Iris pigment epithelial cell (primary cell): ENCODE measurements at regions not wholly inside any gene's neighbourhood (a gene's known extent, or its start where the extent isn't known, plus 50 kb on each side); places are given as distances from the start of the nearest gene placed in this dataset.

Experiments
- DNase-seq: peaks from one replicate; pipeline ENCODE4 v3.0.0-alpha.2; 2011; ENCODE audit warnings: low read depth

DNA sequence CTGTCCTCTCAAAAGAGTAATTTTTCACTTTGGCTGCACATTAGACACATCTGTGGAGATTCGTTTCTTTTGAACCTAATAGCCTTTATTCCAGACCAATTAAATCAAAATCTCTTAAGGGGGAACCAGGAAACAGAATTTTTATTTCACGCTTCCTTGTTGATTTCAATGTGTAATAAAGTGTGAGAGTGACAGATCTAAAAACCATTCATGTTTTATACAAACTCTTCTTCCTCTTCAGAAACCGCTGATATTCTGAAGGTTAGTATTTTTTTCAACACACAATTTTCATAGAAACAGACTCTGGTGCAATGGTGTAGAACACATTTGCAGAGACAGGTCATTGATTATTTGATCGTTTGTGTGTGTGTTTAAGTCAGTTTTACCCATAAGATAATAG lies 1469.8 kb downstream of the EFNA5 start:
- no peak for DNase-seq

DNA sequence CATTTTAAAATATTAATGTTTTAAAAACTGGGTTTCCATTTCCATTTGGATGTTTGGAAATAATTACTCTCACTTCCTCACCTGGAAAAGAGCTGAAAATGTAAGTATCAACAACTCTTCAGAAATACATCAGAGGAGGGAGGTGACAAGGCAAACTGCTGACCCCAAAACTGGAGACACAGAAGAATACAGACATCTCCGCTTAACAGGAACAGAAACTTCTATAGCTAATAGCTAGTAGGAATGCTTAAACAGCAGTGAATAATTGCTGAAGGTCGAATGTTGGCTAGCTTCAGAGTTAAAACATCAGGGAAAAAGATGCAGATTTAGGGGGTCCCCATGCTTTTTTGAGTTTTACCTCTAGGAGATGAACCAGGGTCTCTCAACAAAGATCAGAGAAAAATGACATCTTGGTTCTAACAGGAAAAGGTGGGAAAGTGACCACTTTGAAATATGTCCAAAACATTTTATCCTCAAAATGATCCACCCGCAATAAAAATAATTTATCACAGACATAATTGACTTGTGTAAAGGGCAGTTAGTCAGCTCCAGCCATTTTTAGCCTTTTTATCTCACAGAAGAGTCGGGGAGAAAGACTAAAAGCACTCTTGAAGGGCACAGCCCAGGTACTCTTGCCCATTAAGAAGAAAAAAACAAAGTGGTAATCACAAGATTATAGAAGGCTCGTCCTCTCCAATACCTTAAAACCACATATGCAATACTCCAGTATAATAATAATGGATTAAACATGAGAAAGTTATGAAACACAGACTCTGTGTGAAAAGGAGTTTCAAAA lies 1474.9 kb downstream of the EFNA5 start:
- DNase-seq: no peak

DNA sequence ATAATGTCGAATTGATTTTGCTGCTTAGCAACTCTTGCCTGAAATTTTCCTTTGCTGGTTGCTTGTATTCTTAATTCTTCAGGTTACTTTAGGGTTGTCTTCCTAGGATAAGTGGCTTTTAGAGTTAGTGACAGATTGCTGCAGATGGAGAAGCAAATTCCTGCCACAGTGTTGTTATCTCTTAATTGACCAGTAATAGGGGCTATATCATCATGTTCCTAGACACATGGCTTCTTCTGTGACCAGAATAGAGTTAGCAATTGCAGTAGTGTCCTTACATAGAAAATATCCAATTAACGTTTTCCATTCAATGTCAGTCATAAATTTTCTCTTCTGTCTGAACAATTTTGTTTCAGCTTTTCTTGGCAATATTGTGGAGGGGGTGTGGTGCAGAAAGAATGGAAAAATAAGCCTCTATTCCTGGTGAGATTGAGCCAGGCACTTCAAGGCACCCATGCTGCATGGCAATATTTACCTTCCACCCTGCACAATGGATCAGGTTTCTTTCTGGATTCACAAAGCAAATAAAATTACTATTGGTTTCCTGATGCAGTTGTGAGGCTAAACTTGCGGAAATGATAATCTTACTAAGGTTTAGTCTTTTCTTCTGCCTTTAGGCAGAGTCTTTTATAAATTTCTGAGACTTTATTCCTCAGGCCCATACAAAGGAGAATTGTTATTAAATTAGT lies 1481.5 kb downstream of the EFNA5 start:
- no peak for DNase-seq

DNA sequence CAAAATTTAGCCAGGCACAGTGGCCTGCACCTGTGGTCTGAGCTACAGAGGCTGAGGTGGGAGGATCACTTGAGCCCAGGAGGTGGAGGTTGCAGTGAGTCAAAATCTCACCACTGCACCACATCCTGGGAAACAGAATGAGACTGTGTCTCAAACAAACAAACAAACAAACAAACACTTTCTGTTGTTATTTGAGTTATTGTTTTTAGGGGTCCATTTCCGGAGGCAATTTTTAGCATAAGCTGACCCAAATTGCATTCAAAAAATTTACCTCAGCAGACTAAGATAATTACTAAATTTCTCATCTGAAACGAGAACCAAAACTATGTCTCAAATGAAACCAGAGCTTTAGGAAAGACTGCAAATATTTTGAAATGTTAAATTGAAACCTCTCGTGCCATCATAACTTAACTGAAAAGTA lies 1485.1 kb downstream of the EFNA5 start:
- no peak for DNase-seq

DNA sequence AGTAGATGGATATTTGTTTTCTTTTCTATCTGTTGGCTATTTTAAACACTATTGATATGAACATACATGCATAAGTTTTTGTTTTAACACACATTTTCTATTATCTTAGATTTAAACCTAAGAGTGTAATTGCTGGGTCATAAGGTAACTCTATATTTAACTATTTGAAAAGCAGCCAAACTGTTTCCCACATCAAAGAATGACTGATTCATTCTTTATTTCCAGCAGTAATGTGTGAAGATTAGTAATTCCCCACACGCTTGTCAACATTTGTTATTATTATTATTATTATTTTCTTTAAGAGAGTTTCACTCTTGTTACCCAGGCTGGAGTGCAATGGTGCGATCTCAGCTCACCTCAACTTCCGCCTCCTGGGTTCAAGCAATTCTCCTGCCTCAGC lies 1495.8 kb downstream of the EFNA5 start:
- DNase-seq: peak; percentile 4

DNA sequence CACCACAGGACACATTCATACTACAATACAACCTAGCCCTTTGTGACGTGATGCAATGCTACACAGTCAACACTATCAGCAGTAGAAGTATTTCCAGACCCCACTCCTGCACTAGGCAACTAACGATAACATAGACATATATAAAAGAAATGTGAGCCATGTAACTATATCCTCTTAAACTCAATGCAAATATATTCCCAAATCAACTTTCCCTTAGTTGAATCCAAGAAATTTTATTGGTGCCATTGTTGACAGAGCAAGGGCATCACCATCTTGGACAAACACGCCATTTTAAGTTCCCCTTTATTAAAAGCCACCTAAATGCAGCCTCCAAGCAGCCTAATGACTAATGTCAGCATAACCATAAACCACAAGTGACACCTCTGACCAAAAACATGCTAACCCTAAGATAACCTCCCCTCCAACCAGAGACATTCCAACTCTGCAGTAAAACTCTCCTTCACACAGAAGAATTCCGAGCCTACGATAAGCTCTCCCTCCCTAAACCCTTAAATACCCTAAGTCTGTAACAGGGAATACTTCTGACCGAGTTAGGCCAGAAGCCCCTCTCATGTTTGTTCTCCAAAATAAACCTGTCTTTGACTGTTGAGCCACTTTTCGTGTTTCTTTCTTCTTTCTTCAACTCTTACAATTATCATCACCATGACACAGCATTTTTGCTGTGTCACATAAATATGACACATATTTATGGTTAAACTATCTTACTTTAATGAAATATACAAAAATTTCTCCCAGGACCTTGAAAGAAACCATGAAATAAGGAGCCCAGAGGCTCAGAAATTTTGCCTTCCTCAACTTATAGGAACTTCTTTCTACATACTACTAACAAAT lies 1497.8 kb downstream of the EFNA5 start:
- DNase-seq: peak; percentile 54

DNA sequence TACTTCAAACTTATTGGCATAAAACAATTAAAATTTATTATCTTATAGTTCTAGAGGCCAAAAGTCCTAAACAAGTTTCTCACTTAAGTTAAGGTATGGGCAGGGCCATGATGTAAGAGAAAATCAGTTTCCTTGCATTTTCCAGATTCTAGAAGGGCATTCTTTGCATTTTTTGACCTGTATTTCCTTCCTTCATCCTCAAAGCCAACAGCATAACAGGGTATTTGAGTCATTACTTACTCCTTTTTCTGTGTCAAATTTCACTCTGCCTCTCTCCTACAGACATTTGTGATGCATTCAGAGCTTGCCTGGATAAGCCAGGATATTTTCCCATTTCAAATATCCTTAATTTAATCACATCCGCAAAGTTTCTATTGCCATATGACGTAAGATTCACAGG lies 1499.0 kb downstream of the EFNA5 start:
- peak; percentile 74 for DNase-seq

DNA sequence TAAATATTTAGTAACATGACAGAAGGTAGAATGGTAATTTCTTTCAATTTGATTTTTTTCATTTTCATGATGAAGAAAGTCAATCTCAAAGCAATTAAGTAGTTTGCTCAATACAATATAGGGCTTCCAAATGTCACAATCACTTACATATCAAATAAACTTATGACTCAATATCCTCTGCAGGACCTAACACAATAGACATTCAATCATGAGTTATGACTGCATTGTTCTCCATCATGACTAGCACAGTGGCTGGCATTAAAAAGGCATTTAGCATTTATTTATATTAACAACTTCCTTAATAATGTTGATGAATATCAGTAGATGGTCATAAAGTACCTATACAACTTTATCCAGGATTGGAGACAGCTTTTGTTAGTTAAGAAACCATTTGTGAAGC lies 1499.6 kb downstream of the EFNA5 start:
- DNase-seq: peak; percentile 14

DNA sequence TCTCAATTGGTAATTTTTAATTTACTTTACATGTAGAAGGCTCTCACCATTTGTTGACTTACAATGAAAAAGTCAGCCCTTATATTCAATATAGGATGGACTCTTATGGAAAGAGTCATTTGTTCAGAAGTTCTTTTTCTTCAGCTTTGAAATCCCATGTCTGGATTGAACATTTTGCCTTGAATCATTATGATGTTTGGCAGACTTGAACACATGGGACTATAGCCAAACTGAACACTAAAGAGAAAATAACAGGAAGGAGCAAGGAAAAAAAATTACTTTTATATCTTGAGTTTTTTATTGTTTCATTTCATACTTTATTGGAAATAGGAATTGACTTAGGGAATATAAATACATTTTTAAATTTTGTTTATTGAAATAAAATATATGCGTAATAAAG lies 1503.0 kb downstream of the EFNA5 start:
- DNase-seq: peak; percentile 9

DNA sequence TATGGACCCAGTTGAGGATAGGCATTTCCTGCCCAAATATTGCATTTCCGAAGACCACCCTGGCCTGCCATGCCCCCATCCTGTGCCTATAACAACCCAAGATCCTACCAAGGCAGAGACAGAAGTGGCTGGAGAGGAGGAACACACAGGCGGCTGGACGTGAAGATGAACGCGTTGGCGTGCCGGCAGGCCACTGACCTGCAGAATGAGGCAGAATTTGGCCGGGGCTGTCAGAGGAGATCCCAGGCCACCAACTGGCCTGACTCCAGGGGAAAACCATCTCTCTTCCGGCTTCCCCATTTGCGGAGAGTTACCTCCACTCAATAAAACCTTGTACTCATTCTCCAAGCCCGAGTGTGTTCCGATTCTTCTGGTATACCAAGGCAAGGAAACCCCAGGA lies 1507.5 kb downstream of the EFNA5 start:
- no peak for DNase-seq

DNA sequence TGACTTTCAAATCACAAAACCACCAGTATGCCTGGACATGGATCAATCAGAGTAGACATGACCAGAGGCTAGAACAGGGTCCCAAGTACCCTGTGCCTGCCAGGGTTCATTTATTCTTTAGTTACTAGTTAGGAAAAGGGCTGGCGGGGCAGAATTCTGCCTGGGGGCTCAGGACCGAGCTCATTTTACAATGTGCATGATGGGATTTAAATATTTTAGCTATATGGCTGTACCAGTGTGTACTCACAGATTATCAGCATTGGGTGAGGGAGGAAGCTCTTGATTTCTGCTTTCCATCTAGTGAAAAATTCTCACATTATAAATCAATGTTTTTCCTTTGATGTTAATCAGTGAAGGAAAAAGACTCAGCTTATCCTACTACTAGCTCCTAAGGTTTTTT lies 1511.1 kb downstream of the EFNA5 start:
- no peak for DNase-seq

DNA sequence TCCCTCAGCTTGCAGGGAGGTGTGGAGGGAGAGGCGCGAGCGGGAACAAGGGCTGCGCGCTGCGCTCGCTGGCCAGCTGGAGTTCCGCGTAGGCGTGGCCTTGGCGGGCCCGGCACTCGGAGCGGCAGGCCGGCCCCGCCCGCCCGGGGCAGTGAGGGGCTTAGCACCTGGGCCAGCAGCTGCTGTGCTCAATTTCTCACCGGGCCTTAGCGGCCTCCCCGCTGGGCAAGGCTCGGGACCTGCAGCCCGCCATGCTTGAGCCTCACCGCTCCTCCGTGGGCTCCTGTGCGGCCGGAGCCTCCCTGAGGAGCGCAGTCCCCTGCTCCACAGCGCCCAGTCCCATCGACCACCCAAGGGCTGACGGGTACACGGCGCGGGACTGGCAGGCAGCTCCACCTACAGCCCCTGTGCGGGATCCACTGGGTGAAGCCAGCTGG lies 1516.4 kb downstream of the EFNA5 start:
- no peak for DNase-seq

DNA sequence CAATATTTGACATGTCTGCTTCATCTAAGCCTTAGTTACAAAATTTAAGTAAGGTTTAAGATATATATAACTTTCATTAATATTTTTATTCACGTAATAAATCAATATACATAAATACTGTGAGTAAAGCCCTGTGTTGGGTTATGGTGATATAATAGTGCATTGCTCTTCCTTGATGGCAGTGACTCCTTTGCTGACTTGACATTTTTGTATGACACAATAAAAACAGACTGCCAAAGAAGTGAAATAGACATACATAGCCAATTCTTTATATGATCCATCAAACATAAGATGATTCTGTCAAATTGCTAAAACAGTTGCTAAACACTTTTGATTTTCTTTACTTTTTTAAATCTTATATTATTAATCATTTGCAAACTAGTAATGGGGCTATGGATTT lies 1518.2 kb downstream of the EFNA5 start:
- no peak for DNase-seq

DNA sequence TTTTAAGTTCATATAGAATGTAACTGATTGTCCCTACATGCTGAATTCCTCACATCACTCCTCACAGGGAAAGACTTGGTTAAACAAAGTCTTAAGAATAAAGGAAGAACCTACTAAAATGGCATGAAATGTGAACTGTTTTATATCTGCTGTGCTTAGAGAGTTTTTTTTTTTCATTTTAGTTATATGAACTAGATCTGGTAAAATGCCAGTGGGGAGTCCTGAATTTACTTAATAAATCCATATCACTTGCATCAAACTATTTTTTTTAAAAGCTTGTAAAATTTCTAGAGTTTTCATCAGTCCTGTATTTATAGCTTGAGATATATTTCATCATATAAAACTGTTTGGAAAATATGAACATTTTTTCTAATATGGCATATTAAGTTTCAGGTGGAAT lies 1528.6 kb downstream of the EFNA5 start:
- DNase-seq: no peak

DNA sequence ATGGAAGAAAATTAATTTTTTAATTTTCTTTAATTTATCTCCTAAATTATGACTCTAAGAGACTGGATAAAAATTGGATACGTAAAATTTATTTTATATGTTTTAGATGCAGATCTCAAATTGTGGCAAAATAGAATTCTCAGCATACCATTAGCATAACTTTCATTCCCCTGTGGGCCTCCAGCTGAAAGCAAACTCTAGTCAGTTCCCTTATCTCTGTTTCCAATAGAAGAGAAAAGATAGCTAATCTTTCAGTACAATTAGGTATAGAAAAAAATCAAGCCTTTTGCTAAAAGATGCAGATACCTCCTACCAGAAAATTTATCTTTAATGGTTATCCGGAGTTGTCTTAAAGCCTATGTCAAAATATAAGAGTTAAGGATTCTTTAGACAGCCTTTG lies 1530.6 kb downstream of the EFNA5 start:
- peak; percentile 56 for DNase-seq

DNA sequence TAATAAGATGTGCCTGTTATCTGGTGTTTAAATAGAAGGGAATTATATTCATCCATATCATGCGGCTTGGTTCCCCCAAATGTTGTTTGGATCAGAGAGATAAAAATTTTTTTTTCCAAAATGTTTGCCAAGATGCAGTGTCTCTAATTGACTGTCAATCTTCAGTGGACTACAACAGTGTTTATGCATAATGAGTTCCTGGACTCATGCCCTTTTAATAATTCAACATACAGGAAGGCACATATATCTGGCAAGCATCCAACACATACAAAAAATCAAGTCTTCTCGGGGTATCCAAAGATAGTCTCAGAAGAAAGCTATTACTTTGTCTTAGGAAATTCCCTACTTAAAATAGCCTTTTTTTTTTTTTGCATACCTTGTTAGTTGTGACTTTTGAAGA lies 1534.7 kb downstream of the EFNA5 start:
- no peak for DNase-seq

DNA sequence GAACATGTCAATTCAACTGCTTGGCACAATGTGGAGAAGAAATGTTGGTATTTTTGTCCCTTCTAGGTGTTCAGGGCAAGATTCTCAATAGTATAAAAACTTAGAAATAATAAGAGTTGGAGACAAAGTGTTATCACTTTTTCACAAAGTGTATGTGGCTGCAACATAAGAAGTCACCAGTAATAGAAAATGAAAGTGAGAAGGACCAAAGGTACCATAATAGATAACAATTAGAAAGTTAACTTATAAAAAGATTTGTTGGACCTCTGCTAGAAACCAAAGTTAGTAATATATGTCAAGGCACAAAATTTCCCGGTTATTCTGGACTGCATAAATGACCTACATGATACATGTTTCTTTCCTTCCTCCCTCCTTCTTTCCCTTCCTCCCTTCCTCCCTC lies 1535.3 kb downstream of the EFNA5 start:
- DNase-seq: no peak

DNA sequence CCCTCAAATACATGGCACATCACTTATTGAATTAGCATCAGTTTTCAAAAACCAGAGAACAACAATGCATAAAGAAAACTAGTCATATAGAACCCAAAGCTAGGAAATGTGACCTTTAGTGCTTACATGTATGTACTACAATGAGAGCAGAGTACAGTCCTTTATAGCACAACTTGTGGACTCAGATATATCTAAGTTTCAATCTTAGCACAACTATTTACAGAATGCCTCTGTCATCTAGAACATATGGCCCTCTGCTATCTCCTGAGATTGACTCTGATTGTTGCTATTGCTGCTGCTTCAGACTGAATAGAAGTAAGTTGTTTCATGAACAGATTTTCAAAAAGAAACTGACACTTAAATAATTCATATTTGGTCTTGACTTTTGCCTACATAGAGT lies 1536.2 kb downstream of the EFNA5 start:
- DNase-seq: no peak

DNA sequence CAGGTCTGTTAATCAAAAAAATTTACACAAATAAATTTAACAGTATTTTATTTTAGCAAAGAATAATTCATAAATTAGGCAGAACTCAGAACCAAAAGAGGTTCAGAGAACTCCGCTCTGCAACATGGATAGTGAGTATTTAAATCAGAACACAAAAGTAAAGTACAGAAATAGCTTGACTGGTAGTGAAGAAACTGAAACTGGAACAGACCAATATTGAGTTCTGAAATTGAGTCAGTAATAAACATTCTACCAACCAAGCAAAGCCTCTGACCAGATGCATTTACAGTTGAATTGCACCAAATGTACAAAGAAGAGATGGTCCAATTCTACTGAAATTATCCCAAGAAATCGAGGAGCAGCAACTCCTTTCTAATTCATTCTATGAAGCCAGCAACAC lies 1542.8 kb downstream of the EFNA5 start:
- DNase-seq: no peak

DNA sequence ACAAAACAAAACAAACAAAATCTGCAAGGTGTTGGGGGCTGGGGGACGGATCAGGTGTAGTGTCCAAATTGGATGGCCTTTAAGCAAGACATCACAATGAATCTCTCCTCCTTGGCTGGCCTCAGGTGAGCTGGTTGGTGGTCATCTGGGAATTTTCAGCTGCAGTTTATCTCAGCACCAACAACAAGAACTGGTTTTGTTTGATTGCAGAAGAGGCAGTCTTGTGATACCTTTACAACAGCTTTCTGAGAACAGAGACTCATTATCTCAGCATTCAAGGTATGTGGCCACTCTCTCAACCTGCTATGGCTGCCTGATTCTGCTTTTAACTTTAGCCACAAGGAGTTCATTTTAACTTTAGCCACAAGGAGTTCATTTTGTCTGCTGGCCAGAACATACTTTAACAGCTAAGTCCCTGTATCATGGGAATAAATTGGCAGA lies 1543.4 kb downstream of the EFNA5 start:
- DNase-seq: peak; percentile 41

DNA sequence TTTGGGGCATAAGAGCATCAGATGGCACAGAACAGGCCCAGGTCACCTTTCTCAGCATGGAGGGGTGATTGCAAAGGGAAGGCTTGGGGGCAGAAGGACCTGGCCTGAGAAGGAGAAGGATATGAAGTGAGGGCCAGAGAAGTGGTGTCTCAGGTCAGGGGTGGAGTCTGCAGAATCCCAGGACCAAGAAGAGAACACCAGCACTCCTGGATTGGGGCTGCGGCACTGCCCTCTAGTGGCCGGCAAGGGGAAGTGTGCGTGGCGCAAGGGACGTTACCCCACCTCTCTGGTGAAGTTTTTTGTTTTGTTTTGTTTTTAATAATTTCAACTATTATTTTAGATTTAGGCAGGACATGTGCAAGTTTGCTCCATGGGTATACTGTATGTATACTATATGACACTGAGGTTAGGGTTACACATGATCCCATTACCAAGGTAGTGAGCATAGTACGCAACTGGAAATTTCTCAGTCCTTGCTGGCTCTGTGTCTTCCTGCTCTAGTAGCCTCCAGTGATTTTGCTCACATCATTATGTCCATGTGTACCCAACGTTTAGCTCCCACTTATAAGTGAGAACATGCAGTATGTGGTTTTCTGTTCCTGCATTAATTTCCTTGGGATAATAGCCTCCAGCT lies 1548.6 kb downstream of the EFNA5 start:
- peak; percentile 30 for DNase-seq

DNA sequence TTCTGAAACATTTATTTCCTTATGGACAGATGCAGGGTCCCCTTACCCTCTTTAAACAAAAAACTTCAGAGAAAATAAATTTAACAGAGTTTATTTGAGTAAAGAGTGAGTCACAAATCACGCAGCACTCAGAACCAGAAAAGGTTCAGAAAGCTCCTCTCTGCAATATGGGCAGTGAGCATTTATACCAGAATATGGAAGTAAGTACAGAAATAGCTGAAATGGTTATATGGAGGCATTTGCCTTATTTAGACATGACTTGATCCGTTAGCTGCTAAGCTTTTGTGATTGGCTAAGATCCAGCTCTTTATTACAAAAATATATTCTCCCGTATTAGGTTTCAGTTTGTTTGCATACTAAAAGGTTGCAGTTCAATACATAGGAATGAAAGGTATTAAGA lies 1554.1 kb downstream of the EFNA5 start:
- peak; percentile 69 for DNase-seq
